HG03108 (cell line): ENCODE measurements at regions not wholly inside any gene's neighbourhood (a gene's known extent, or its start where the extent isn't known, plus 50 kb on each side); places are given as distances from the start of the nearest gene placed in this dataset.

ENCODE experiments used
- ATAC-seq: cut with Tn5 transposase; IDR thresholded peaks from one replicate; pipeline ENCODE4 v1.9.1; 2021; ENCODE audit warnings: moderate library complexity; ENCODE audit not compliant: unreplicated experiment

DNA sequence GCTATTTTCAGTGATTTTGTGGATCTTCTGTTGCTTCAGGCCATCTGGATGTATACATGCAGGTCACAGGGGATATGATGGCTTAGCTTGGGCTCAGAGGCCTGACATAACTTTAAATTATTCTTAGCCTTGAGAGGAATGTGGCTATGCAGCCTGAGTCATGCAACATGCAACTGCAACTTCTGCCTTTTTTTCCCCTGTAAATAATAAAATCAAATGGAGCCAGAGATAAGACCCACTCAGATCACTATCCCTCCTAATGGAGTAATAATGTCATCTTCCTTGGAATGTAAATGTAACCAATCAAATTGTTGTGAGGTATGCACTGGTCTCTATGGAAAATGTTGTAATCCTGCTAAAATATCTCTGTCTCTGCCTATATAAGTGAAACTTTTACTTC, 54.9 kb downstream of the MAGEB17 start:
- ATAC-seq = no peak

DNA sequence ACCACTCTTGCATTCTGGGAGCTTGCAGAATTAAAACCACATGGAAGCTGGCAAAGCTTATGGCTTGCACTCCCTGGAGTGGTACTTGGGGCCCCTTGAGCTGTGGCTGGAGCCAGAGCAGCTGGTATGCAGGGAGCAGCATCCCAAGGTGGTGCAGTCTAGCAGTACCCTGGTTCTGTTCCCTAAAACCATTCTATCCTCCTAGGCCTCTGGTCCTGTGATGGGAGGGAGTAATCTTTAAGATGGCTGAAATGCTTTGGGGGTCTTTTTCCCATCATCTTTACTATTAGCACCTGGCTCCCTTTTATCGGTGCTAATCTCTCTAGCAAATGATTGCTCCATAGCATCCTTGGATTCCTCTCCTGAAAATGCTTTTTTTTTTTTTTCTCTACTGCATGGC, 56.1 kb downstream of the MAGEB17 start:
- no peak for ATAC-seq

DNA sequence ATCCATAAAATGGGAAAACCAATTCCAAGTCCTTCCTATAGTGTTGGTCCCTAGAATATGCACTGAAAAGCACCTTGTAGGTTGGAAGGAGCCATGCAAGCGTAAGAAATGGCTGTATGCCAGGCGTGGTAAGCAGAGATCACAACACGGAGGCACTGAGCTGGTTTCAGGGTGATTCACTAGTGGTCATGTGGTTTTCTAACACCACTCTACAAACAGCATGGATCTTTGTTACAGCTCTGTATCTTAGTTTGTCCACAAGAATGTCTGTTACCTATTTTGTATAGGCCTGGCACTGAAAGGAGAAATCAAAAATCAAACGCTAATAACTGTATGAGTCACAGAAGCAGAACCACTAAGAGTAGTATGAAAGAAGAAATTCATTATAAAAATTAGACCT, 71.9 kb downstream of the MAGEB17 start:
- no peak for ATAC-seq

GRCh38 chrX:16240231-16240905, 73.1 kb downstream of the MAGEB17 start:
- no peak for ATAC-seq

DNA sequence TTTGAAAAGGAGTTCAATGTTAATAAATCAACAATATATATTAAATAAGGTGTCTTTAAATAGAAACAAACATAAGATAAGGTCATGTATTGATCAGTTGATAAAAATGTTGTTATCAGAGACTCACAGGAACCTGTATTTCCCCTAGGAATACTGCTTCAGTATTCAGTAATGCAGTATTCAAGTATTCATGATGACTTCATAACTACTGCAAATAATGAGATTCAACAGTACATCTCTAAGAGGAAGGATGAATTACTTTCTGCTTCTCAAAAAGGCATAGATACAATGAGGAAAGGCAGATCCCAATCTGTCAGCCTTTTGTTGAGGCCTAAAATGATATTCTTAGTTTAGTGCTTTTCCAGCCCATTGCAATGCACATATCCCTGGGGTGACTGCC, 73.7 kb downstream of the MAGEB17 start:
- ATAC-seq = no peak

- no peak for ATAC-seq
Observed at GRCh38 chrX:16250296-16250695, 83.0 kb downstream of the MAGEB17 start.

DNA sequence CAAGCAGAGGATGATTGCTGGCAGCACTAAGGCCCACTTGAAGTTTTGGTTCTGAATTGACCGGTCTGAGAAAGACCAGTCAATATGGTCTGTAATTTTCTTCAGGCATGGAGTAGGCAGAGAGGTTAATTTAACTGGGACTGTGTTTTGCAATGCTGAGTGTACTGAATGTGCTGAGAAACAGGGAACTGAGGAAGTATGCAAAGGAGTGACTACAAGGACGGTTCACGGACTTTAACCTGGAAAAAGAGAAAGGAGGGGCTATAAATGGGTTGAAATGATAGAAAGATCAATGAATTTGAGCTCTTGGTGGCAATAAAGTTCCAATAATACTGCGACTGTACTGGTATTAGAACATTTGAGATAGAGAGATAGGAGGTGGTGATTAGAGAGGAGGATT, 84.5 kb downstream of the MAGEB17 start:
- no peak for ATAC-seq

DNA sequence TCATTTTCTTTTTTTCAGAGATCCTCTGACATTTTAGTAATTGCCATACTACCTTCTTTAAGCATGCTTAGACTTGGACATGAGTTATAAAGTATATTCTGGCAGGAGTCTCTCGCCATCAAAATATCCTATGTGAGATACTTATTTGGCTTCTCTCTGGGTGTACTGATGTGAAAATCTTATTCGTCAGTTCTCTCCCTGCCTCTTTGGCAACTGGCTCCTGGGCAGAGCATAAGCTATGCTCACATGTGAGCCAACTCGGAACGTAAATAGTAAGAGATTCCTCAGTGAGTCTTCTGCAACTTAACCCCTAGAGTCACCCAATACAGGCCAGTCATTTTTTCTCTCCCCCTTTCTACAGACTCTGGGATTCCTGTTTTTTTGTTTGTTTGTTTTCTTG, 91.6 kb downstream of the MAGEB17 start:
- no peak for ATAC-seq

GRCh38 chrX:16267431-16267830, 100.2 kb downstream of the MAGEB17 start:
- no peak for ATAC-seq

GRCh38 chrX:16268206-16268605, 100.9 kb downstream of the MAGEB17 start:
- no peak for ATAC-seq

DNA sequence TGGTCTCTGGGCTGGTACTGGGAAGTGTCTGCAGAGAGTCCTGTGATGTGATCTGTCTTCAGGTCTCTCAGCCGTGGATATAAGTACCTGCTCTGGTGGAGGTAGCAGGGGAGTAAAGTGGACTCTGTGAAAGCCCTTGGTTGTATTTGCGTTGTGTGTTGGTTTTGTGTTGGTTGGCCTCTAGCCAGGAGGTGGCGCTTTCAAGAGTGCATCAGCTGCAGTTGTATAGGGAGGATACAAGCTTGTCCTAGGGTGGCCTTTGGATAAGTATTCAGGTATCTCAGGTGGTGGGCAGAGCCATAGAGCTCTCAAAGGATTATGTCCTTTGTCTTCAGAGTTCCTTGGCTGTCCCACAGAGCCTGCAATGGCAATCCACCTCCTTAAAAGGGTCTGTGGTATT, 111.6 kb downstream of the MAGEB17 start:
- ATAC-seq = no peak

GRCh38 chrX:16282209-16282608, 114.9 kb downstream of the MAGEB17 start:
- no peak for ATAC-seq

GRCh38 chrX:16284842-16285241, 117.6 kb downstream of the MAGEB17 start:
- no peak for ATAC-seq

DNA sequence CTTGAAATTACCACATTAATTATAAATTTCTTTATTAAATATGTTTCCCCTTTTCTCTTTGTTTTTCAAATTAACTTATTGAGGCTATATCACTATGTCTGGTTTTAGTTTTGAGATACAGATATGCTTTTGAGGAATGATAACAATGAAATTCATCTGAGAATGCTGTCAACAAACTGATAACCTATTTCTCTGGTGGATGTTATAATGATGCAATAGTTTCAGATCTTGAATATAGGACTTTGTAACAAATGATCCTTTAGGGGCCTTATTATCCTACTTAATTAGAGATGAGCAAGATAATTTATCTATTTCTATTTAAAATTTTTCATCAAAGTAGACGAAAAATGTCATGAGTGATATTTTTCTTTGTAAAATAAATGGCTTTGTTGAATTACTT, 123.7 kb downstream of the MAGEB17 start:
- ATAC-seq = no peak

DNA sequence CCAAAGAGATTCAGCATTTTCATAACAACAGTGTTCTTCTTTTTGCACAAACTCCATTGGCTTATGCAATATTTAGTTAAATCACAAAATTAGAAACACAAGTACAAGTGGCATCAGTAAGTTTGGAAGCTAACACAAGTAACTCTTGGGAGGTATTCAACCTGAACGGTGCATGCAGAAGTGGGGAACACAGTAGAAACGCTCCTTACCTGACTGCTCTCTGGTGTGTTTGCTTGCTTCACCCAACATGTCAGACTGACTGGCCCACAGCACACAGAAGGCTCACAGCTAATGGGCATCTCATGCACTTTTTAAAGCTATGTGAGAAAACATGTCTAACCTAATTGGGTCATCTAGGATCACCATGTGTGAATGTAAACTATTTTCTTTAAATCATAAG, 133.6 kb downstream of the MAGEB17 start:
- ATAC-seq = no peak

- no peak for ATAC-seq
Observed at GRCh38 chrX:16304751-16305150, 137.5 kb downstream of the MAGEB17 start.

DNA sequence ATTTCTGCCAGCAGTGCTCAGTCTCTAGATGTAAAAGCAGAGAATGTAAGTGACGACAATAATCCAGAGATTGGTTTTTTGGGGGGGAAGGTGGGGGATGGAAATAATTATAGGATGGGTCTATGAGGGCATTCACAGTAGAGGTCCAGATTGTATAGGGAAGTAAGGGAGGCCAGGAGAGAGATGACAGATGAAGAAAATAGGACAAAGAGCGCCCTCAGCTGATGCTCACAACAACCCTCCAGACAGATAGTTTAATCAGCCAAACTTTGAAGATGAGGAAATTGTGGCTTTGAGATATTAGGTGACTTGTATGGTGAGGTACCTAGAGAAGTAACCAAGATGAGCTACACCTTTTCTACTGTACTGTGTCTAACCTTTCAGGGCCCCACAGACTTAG, 137.9 kb downstream of the MAGEB17 start:
- no peak for ATAC-seq

DNA sequence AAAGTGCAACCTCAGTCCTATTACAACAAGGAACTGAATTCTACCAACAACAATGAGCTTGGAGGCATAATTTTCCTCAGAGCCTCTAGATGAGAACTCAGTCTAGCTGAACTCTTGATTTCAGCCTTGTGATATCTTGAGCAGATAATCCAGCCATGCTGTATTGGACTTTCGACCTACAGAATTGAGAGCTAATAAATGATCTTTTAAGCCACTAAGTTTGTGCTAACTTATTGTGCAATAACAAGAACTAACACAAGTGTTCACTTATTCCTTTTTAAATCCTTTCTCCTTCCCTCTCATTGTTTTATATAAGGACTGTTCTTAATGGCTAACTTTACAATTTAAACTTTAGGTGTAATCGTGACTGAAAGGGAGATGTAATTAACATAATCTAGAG, 140.7 kb downstream of the MAGEB17 start:
- ATAC-seq = no peak

DNA sequence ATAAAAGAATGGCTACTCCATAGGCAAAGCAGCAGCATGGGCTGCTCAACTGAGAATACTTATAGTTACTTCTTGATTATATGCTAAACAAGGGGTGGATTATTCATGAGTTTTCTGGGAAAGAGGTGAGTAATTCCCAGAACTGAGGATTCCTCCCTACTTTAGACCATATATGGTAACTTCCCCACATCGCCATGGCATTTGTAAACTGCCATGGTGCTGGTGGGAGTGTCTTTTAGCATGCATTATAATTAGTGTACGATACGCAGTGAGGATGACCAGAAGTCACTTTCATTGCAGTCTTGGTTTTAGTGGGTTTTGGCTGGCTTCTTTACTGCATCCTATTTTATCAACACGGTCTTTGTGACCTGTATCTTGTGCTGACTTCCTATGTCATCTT, 141.5 kb downstream of the MAGEB17 start:
- no peak for ATAC-seq

- ATAC-seq = no peak
Observed at GRCh38 chrX:16310326-16310725, 143.0 kb downstream of the MAGEB17 start.

DNA sequence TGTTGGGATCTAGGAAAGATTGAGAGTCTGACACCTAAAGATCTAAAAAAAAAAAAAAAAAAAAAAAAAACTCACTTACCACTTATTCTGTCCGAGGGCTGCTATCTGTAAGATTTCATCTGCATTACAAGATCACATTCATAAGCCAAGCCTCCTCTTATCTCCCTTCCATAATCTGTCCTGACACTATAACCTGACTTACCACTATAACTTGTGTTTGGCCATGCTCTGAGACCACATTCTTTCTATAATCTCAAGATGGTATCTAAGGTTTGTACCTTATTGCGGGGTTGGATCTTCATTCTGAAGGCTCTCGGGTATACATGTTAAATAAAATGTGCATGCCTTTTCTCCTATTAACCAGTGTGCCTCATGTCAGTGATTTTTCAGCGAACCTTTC, 144.4 kb downstream of the MAGEB17 start:
- ATAC-seq = no peak

DNA sequence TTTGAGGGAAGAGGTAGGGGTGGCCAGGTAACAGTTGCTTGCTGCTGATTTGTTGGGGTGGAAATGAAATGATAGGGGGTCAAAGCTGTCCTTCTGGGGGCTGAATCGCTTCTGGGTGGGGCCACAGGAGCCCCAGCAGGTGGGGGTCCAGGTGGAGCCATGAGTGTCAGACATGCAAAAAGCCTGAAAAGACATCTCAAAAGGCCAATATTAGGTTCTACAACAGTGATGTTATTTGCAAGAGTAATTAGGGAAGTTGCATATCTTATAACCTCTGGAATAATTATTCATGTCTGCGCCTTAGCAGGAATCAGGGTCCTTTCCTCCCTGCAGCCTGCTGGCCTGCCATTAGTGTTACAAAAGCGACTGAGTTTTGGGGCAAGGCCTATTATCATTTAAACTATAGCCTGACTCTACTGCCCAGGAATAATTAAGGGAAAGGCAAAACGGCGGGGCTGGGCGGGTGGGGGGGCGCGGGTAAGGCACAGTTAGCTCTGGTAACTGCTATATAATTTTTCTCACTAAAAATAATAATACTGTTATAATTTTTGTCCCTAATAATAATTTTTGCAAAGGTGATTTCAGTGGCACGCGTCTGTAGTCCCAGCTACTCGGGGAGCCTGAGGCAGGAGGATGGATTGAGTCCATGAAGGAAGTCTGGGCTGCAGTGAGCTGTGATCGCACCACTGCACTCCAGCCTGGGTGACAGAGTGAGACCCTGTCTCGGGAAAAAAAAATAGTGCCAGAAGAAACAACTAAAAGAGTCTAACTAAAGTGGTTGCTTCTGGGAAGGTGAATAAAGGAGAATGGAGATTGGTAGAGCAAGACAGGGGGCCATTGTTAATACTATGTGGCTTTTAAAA, 145.7 kb downstream of the MAGEB17 start:
- ATAC-seq = no peak

- ATAC-seq = no peak
Observed at GRCh38 chrX:16316331-16316730, 149.1 kb downstream of the MAGEB17 start.
